ENCODE measurements at regions not wholly inside any gene's neighbourhood (a gene's known extent, or its start where the extent isn't known, plus 50 kb on each side); places are given as distances from the start of the nearest gene placed in this dataset.

GRCh38 chr13:60282708-60283107 lies 114.3 kb upstream of the TDRD3 start:
- no peak for TF ChIP-seq ZNF114 (CRISPR knock-in tag; IDR thresholded peaks at IDR 0.05)
- no peak for TF ChIP-seq ETS1 (IDR thresholded peaks at IDR 0.05)
- TF ChIP-seq EZH2 (IDR thresholded peaks at IDR 0.05; ENCODE audit: low read depth, unreplicated experiment): no peak
- TF ChIP-seq POLR2AphosphoS5 (IDR thresholded peaks at IDR 0.05; ENCODE audit: low read depth): no peak
- no peak for TF ChIP-seq REST (IDR thresholded peaks at IDR 0.05; ENCODE audit: unreplicated experiment)
- no peak for TF ChIP-seq ZNF331 (CRISPR knock-in tag; IDR thresholded peaks at IDR 0.05; ENCODE audit: low read depth)
- no peak for TF ChIP-seq EZH2phosphoT487 (IDR thresholded peaks at IDR 0.05; ENCODE audit: unreplicated experiment)
- TF ChIP-seq STAT1 (IDR thresholded peaks at IDR 0.05; ENCODE audit: unreplicated experiment): no peak
- TF ChIP-seq CREB1 (CRISPR knock-in tag; IDR thresholded peaks at IDR 0.05; ENCODE audit: low read depth): no peak
- TF ChIP-seq ZNF462 (CRISPR knock-in tag; IDR thresholded peaks at IDR 0.05): no peak
- no peak for TF ChIP-seq CTCF (conservative IDR thresholded peaks at IDR 0.05; ENCODE audit: low read depth in 2 of 2)
- TF ChIP-seq JUNB (IDR thresholded peaks at IDR 0.05; ENCODE audit: unreplicated experiment): no peak
- TF ChIP-seq NANOG (IDR thresholded peaks at IDR 0.05; ENCODE audit: borderline replicate concordance): no peak

More at GRCh38 chr13:60282708-60283107, 114.3 kb upstream of the TDRD3 start:
- DNase-seq (ENCODE audit: low spot score): no peak
- H3K9me3 Mint-ChIP-seq: peaks cover 14% of the 10 kb centered on the region
- no peak overlapping the region for H3K4me3 Mint-ChIP-seq
- peak overlapping the region; percentile 73; the same call in 1 of the 2 replicates for H2AFZ ChIP-seq
- H3K9me2 ChIP-seq (ENCODE audit: insufficient read depth): peaks cover 17% of the 10 kb centered on the region; the same call in 1 of the 2 replicates
- no peaks in the 10 kb centered on the region for H3K79me2 ChIP-seq (replicated peaks; ENCODE audit: insufficient read depth)
- no peak overlapping the region for H3K4me3 ChIP-seq
- H3F3A ChIP-seq (replicated peaks; ENCODE audit: low read depth): no peaks in the 10 kb centered on the region
- H3K27ac ChIP-seq (ENCODE audit: low read depth): no peak overlapping the region
- no peak overlapping the region for H3K4me2 ChIP-seq
- no peaks in the 10 kb centered on the region for H3K27me3 ChIP-seq (ENCODE audit: insufficient read depth)
- no peaks in the 10 kb centered on the region for H3K36me3 ChIP-seq (ENCODE audit: insufficient read depth)
- H3K36me3 Mint-ChIP-seq (ENCODE audit: low read depth): peaks cover 13% of the 10 kb centered on the region
- ATAC-seq: no peak
- peaks cover 3% of the 10 kb centered on the region; the same call in 1 of the 2 replicates for H3K4me1 ChIP-seq (ENCODE audit: insufficient read depth)
- no peak overlapping the region for H3K27ac Mint-ChIP-seq
- peaks cover 8% of the 10 kb centered on the region for H3K27me3 Mint-ChIP-seq (ENCODE audit: insufficient read depth, low read depth, poor library complexity)
- peaks cover 23% of the 10 kb centered on the region for H3K4me1 Mint-ChIP-seq
- H4K20me1 ChIP-seq (replicated peaks; ENCODE audit: insufficient read depth): no peaks in the 10 kb centered on the region; the same call in 1 of the 2 replicates
